ENCODE measurements at regions not wholly inside any gene's neighbourhood (a gene's known extent, or its start where the extent isn't known, plus 50 kb on each side); places are given as distances from the start of the nearest gene placed in this dataset.

DNA sequence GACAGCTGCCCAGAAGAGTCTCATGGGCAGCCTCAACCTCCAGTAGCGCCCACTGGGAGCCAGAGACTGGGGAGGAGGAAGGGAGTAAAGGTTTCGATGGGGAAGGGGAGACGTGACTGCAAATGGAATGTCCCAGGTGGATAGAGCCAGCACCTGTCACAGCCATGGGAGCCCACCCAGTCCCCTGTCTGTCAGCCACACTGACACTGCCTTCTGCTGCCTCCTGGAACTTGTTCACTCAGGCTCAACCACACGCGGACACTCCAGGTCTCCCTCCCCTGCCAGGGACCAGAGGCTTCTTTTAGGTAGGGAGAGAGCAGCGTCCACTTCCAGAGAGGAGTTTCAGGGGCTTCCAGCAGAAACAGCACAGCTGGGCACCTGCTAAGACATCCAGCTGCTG is 346.3 kb downstream of the NPHP4 start:
- H3K27ac ChIP-seq (ENCODE audit: low read depth in 2 of 2, low read length in 2 of 2), result no peak overlapping the region
- H3K9ac ChIP-seq (ENCODE audit: low read length in 3 of 3), result no peak overlapping the region
- H3K9me3 ChIP-seq (ENCODE audit: control insufficient read depth in 2 of 3, insufficient read depth in 1 of 3, low read length in 3 of 3), result no peaks in the 10 kb centered on the region
- intact Hi-C loops (cut with DNase I), result no loop called here
- no peak overlapping the region for H3K4me3 ChIP-seq (ENCODE audit: low read length in 3 of 3)
- no peaks in the 10 kb centered on the region for H3K4me1 ChIP-seq (ENCODE audit: control insufficient read depth in 2 of 3, insufficient read depth in 2 of 3, low read depth in 1 of 3, low read length in 3 of 3)
- no peaks in the 10 kb centered on the region for H3K27me3 ChIP-seq (ENCODE audit: control insufficient read depth, insufficient read depth, low read length)
- no peaks in the 10 kb centered on the region for H3K36me3 ChIP-seq (ENCODE audit: control insufficient read depth in 2 of 3, insufficient read depth in 3 of 3, low read length in 3 of 3)
- TF ChIP-seq CTCF (IDR thresholded peaks at IDR 0.05; ENCODE audit: borderline replicate concordance, extremely low read depth, insufficient read depth), result no peak
- FAIRE-seq (no peak), DNase-seq (no peak)

DNA sequence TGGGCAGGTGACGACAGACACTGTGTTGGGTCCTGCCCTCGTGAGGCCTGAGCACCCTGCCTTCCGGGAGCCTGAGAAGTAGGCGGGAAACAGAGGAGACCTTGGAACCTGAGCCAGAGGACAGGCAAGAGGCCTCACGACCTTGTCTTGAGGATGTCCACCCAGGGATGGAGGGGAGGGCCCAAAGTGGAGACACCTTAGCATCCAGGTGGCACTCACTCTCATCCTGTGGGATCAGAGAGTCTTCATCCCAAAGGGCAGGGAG is 347.2 kb downstream of the NPHP4 start:
- no peak for FAIRE-seq

DNA sequence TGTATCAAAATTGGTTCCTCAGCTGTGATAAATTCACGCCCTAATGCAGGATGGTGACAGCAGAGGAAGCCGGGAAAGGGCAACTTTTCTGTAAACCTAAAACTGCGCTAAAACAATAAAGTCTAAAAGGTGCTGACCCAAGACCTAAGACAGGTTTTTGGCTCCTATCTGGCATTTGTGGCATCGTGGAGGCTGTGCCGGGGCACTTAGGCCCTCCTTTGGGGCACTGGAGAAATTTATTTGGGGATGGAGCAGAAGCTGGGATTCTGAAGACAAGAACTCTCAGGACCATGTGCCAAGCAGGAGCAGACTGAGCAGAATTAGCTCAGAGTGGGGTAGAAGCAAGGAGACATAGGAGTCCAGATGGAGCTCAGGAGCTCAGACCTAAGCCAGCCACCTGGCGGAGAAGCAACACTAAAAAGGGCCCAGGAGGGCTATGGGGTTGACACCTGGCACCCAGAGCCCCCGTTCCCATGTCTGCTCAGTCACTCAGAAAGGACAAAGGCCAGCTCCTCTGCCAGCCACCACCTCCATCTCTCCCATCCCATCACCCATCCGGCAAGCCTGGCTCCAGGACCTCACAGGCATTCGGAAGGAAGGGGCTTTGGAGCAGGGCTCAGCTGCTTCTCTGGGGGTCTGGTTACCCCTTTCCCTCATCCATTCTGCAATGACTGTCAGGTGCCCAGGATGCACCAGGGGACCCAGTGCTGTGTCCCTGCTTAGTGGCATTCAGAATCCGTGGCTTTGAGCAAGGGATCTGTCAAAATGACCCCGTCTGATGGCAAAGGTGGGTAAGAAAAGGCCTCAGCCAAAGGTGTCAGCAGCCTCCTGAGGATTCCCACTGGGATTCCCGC is 347.7 kb downstream of the NPHP4 start:
- no peaks in the 10 kb centered on the region for H3K36me3 ChIP-seq (ENCODE audit: control insufficient read depth in 2 of 3, insufficient read depth in 3 of 3, low read length in 3 of 3)
- DNase-seq (peak in 1 of 5 donors; percentile 16), FAIRE-seq (no peak)
- H3K9ac ChIP-seq (ENCODE audit: low read length in 3 of 3), result no peak overlapping the region
- no peaks in the 10 kb centered on the region for H3K27me3 ChIP-seq (ENCODE audit: control insufficient read depth, insufficient read depth, low read length)
- no peak overlapping the region for H3K4me3 ChIP-seq (ENCODE audit: low read length in 3 of 3)
- no peaks in the 10 kb centered on the region for H3K9me3 ChIP-seq (ENCODE audit: control insufficient read depth in 2 of 3, insufficient read depth in 1 of 3, low read length in 3 of 3)
- no peak overlapping the region for H3K27ac ChIP-seq (ENCODE audit: low read depth in 2 of 2, low read length in 2 of 2)
- H3K4me1 ChIP-seq (ENCODE audit: control insufficient read depth in 2 of 3, insufficient read depth in 2 of 3, low read depth in 1 of 3, low read length in 3 of 3), result no peaks in the 10 kb centered on the region
- no peak for TF ChIP-seq CTCF (IDR thresholded peaks at IDR 0.05; ENCODE audit: borderline replicate concordance, extremely low read depth, insufficient read depth)
- intact Hi-C loops (cut with DNase I), result no loop called here

More for the DNA sequence above, 347.2 kb downstream of the NPHP4 start:
- intact Hi-C loops (cut with DNase I), result no loop called here
- no peak overlapping the region for H3K4me3 ChIP-seq (ENCODE audit: low read length in 3 of 3)
- H3K4me1 ChIP-seq (ENCODE audit: control insufficient read depth in 2 of 3, insufficient read depth in 2 of 3, low read depth in 1 of 3, low read length in 3 of 3), result no peaks in the 10 kb centered on the region
- H3K27ac ChIP-seq (ENCODE audit: low read depth in 2 of 2, low read length in 2 of 2), result no peak overlapping the region
- H3K9me3 ChIP-seq (ENCODE audit: control insufficient read depth in 2 of 3, insufficient read depth in 1 of 3, low read length in 3 of 3), result no peaks in the 10 kb centered on the region
- DNase-seq, result no peak
- H3K27me3 ChIP-seq (ENCODE audit: control insufficient read depth, insufficient read depth, low read length), result no peaks in the 10 kb centered on the region
- H3K36me3 ChIP-seq (ENCODE audit: control insufficient read depth in 2 of 3, insufficient read depth in 3 of 3, low read length in 3 of 3), result no peaks in the 10 kb centered on the region
- H3K9ac ChIP-seq (ENCODE audit: low read length in 3 of 3), result no peak overlapping the region
- no peak for TF ChIP-seq CTCF (IDR thresholded peaks at IDR 0.05; ENCODE audit: borderline replicate concordance, extremely low read depth, insufficient read depth)
